GM13976 (cell line): ENCODE measurements at regions not wholly inside any gene's neighbourhood (a gene's known extent, or its start where the extent isn't known, plus 50 kb on each side); places are given as distances from the start of the nearest gene placed in this dataset.

Source experiments
- DNase-seq: peaks from one replicate; pipeline ENCODE4 v3.0.0; 2012; ENCODE audit warnings: low spot score
- in situ Hi-C: fragments of 300-500 bp; cut with MboI; formaldehyde crosslinking; loops from one replicate; pipeline ENCODE4 v1.12.0; 2022; ENCODE audit warnings: low sequenced_read_pairs, mixed read lengths, inconsistent platforms; ENCODE audit not compliant: unreplicated experiment
- TF ChIP-seq, protein P1 (sequence below): IDR thresholded peaks from 2 replicates; pipeline ENCODE4 v1.5.1; 2012; ENCODE audit warnings: borderline replicate concordance, mild to moderate bottlenecking; ENCODE audit not compliant: insufficient read depth; ENCODE audit errors: extremely low read depth, missing control alignments, control extremely low read depth

DNA sequence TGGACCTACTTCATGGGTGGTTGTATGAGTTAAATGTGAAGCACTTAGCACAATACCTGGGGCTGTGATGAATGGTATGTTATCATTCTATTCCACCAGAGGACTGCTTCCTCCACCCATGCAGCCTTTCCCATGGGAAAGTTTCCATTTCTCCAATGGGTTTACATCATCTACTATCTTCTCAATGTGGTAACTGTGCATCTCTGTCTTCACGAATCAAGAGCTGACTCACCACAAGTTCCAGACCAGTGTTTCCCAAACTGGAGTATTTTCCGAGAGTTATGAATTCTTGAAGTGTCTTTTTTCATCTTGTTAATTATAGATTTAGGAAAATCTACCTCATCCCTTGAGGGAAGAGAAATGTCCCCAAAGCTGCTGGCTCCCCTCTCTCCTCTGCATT, 182.8 kb downstream of the UNC5CL start:
- in situ Hi-C loops: no loop called here
- DNase-seq: no peak
- TF ChIP-seq, protein P1, sequence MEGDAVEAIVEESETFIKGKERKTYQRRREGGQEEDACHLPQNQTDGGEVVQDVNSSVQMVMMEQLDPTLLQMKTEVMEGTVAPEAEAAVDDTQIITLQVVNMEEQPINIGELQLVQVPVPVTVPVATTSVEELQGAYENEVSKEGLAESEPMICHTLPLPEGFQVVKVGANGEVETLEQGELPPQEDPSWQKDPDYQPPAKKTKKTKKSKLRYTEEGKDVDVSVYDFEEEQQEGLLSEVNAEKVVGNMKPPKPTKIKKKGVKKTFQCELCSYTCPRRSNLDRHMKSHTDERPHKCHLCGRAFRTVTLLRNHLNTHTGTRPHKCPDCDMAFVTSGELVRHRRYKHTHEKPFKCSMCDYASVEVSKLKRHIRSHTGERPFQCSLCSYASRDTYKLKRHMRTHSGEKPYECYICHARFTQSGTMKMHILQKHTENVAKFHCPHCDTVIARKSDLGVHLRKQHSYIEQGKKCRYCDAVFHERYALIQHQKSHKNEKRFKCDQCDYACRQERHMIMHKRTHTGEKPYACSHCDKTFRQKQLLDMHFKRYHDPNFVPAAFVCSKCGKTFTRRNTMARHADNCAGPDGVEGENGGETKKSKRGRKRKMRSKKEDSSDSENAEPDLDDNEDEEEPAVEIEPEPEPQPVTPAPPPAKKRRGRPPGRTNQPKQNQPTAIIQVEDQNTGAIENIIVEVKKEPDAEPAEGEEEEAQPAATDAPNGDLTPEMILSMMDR: no peak

DNA sequence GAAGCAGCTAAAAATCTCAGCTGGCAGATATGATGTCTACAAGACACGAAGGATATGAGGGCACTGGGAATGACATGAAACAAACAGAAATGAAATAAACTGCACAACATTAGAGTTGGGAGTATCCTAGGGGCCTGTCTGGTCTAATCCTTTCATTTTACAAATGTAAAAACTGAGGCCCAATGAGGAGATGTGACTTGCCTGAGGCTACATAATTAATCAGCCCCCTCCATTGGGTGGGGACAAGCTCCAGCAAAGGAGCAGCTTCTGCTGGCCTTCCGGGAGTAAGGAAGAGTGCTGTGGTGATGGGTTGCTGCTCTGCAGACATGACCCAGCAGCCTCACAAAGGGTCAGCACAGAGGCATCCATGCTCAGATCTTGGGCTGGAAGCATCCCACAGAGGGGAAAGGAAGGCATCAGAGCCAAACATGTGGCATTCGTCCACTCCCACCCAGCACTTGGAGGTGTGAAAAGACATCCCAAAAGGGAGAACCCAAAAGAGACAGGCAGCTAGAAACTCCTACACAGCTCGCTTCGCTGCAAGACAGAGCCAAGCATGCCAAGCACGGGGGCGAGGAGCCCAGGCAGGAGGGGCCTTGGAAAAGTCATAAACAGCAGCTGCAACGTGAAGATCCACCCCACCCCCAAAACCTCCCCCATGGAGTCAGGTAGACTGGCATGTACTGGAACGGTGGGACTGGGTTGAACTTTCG, 183.7 kb downstream of the UNC5CL start:
- in situ Hi-C loops: no loop called here
- TF ChIP-seq, protein P1: no peak
- DNase-seq: no peak

DNA sequence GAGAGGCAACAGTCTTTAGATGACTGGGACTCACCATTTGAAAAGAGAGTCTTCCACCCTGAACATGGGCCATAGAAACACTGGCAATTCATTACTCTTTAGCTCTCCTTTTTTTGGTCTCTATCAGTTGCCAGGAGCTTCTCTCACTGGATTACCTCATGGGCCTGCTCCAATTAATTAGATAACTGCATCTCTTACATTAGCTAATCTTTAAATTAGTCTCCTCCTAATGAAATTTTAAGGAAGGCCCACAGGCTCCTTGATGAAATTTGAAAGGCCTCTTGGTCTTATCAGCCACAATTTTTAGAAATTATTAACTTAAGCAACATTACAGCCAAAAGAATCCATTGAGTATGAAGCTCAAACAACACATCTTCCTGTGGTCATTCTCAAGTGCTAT, 184.4 kb downstream of the UNC5CL start:
- no peak for DNase-seq
- in situ Hi-C loops: no loop called here
- TF ChIP-seq, protein P1: no peak

DNA sequence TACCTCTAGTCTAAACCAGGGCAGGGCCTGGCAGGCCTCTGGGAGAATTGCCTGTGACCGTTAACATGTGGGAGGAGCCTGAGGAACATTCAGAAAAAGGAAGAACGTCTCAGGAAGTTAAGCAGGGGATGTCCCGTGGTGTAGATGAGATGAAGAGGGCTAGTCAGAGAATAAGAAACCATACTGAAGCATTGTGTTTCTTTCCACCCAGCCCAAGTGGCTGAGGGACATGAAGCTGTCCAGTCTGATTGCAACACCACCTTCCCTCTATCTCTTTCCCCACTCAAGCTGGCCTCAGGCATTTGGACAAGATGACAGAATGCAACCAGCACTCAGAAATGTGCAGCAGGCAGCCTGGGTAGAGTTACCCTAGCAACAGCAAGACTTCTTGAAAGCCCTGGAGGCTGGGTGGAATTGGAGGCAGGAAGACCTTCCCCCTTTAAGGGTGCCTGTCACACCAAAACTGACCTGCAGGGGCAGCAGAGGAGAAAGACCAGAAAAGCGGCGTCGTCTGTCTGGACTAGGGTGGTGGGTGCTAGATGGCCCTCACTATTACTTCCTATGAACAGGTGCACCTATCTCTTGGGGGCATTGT, 186.1 kb downstream of the UNC5CL start:
- DNase-seq: peak; percentile 21
- in situ Hi-C loops: no loop called here

DNA sequence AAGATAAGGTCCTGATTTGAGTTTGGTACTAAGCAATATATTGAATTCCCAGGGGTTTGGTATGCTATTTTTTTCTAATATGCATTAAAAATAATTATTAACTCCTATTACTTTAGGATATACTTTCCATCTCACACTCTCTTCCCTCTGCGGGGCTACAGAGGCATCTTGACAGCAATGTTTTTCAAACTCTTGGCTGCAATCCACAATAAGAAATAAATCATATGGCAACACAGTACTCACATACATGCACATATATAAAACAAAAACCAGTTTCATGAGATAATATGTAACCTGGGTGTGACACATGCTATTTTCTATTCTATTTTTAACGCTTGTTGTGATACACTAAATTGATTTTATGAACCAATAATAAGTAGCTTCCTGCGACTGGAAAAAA, 189.5 kb downstream of the UNC5CL start:
- no peak for DNase-seq
- TF ChIP-seq, protein P1: no peak
- in situ Hi-C loops: no loop called here

More for the DNA sequence above, 186.1 kb downstream of the UNC5CL start:
- TF ChIP-seq, protein P1: no peak

DNA sequence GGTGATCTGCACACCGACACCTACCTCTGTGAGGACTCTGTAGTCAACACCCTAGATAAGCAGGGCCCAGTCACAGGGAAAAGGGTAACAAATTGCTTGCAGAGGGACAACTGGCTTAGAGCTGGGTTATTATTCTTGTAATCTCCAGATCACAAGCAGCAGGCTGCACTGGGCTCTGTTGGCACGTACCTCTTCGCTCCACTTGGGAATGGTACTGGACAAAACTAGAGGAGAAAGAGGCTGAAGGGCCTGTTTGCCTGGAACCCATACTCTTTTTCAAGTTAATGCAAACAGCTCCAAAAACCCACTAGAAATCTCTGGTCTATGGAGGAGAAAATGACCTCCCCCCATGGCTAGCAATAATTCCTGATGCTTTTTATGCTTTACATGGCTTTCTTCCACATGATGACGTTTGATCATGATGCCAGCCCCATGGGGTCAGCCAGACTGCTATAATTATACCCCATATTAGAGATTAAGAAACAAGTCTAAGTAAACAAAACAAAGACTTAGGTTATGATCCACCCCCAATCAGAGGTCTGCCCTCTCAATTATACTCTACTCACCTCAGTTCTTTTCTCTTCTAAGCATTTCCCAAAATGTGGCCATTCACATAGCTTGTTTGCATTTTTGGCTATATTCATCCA, 190.0 kb downstream of the UNC5CL start:
- no peak for DNase-seq
- in situ Hi-C loops: no loop called here
- TF ChIP-seq, protein P1: no peak
